Stimulated activated CD4-positive, alpha-beta T cell treated with anti-CD3 and anti-CD28 coated beads, Interleukin-1b, Interleukin-23, amount 100 ng/mL, for 48 hours (primary cell): ENCODE measurements at regions not wholly inside any gene's neighbourhood (a gene's known extent, or its start where the extent isn't known, plus 50 kb on each side); places are given as distances from the start of the nearest gene placed in this dataset.
"Not testable (repeated sequence)": the region's sequence is repeated elsewhere in the genome, so short reads cannot be mapped to it uniquely, and the experiment has no call there.

Experiments
- DNase-seq: peaks from one replicate; pipeline ENCODE4 v3.0.0-alpha.2; 2020

GRCh38 chr9:73053543-73053942, 98.1 kb upstream of the ANXA1 start:
- DNase-seq: no peak

GRCh38 chr9:73050887-73051550, 98.2 kb upstream of the ALDH1A1 start:
- no peak for DNase-seq

- no peak for DNase-seq
Observed at GRCh38 chr9:73050065-73050816, 97.4 kb upstream of the ALDH1A1 start.

- no peak for DNase-seq
Observed at GRCh38 chr9:73049280-73049679, 96.4 kb upstream of the ALDH1A1 start.

- DNase-seq: no peak
Observed at GRCh38 chr9:73046769-73047168, 93.9 kb upstream of the ALDH1A1 start.

GRCh38 chr9:73044776-73045175, 91.9 kb upstream of the ALDH1A1 start:
- not testable (repeated sequence) for DNase-seq

GRCh38 chr9:73042155-73042554, 89.3 kb upstream of the ALDH1A1 start:
- DNase-seq: no peak

GRCh38 chr9:73039271-73040263, 86.7 kb upstream of the ALDH1A1 start:
- no peak for DNase-seq

GRCh38 chr9:73038613-73039012, 85.8 kb upstream of the ALDH1A1 start:
- DNase-seq: no peak

- DNase-seq: no peak
Observed at GRCh38 chr9:73038089-73038509, 85.2 kb upstream of the ALDH1A1 start.

GRCh38 chr9:73037613-73038012, 84.8 kb upstream of the ALDH1A1 start:
- DNase-seq: no peak

GRCh38 chr9:73034962-73035361, 82.1 kb upstream of the ALDH1A1 start:
- DNase-seq: no peak

GRCh38 chr9:73031350-73031749, 78.5 kb upstream of the ALDH1A1 start:
- DNase-seq: no peak

- DNase-seq: no peak
Observed at GRCh38 chr9:73030370-73031030, 77.6 kb upstream of the ALDH1A1 start.

- no peak for DNase-seq
Observed at GRCh38 chr9:73029346-73029745, 76.5 kb upstream of the ALDH1A1 start.

GRCh38 chr9:73026375-73026774, 73.5 kb upstream of the ALDH1A1 start:
- DNase-seq: no peak

GRCh38 chr9:73024601-73025034, 71.8 kb upstream of the ALDH1A1 start:
- no peak for DNase-seq

- DNase-seq: peak; percentile 38
Observed at GRCh38 chr9:73023025-73023541, 70.2 kb upstream of the ALDH1A1 start.

- no peak for DNase-seq
Observed at GRCh38 chr9:73022353-73022752, 69.5 kb upstream of the ALDH1A1 start.

GRCh38 chr9:73020877-73021276, 68.0 kb upstream of the ALDH1A1 start:
- DNase-seq: no peak

GRCh38 chr9:73014011-73014410, 61.2 kb upstream of the ALDH1A1 start:
- no peak for DNase-seq

- DNase-seq: no peak
Observed at GRCh38 chr9:73011956-73012355, 59.1 kb upstream of the ALDH1A1 start.
